ENCODE measurements at regions not wholly inside any gene's neighbourhood (a gene's known extent, or its start where the extent isn't known, plus 50 kb on each side); places are given as distances from the start of the nearest gene placed in this dataset.

DNA sequence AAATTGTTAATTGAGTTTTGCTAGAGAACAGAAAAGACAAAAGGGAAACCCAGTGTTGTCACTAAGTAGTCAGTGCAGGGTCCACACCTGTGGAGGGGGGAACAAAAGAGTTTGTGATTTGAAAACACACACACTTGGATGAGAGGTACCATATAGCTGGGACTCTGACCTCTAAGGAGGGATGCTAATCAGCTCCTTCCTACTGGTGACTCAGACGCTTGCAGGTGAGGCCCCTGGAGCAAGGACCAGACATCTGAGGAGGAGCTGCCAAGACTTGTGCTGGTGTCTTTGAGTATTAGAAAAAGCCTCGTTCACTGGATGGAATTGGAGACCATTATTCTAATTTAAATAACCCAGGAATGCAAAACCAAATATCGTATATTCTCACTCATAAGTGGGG is 146.4 kb upstream of the MAP2 start:
- TF ChIP-seq, protein P1, sequence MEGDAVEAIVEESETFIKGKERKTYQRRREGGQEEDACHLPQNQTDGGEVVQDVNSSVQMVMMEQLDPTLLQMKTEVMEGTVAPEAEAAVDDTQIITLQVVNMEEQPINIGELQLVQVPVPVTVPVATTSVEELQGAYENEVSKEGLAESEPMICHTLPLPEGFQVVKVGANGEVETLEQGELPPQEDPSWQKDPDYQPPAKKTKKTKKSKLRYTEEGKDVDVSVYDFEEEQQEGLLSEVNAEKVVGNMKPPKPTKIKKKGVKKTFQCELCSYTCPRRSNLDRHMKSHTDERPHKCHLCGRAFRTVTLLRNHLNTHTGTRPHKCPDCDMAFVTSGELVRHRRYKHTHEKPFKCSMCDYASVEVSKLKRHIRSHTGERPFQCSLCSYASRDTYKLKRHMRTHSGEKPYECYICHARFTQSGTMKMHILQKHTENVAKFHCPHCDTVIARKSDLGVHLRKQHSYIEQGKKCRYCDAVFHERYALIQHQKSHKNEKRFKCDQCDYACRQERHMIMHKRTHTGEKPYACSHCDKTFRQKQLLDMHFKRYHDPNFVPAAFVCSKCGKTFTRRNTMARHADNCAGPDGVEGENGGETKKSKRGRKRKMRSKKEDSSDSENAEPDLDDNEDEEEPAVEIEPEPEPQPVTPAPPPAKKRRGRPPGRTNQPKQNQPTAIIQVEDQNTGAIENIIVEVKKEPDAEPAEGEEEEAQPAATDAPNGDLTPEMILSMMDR (conservative IDR thresholded peaks at IDR 0.05 in 1 of 2, IDR thresholded peaks at IDR 0.05 in 1 of 2; ENCODE audit: low read depth in 1 of 2, low read length in 2 of 2): no peak
- TF ChIP-seq EZH2 (IDR thresholded peaks at IDR 0.05; ENCODE audit: low read length, missing control alignments): no peak
